Muscle of leg (tissue), 3 donors: ENCODE measurements at regions not wholly inside any gene's neighbourhood (a gene's known extent, or its start where the extent isn't known, plus 50 kb on each side); places are given as distances from the start of the nearest gene placed in this dataset.

Source experiments
- DNase-seq: peaks from one replicate; pipeline ENCODE4 v3.0.0; 2013
- H3K27ac ChIP-seq: one replicate; pipeline ENCODE4 v1.5.1; 2013; ENCODE audit warnings: mild to moderate bottlenecking, low read length, control low read depth
- H3K27me3 ChIP-seq: one replicate; pipeline ENCODE4 v1.6.1; 2013; ENCODE audit warnings: low read length; ENCODE audit not compliant: control insufficient read depth, insufficient read depth
- H3K36me3 ChIP-seq: one replicate; pipeline ENCODE4 v1.6.1; 2013; ENCODE audit warnings: low read length; ENCODE audit not compliant: control insufficient read depth, insufficient read depth
- H3K4me1 ChIP-seq: one replicate; pipeline ENCODE4 v1.6.1; 2013; ENCODE audit warnings: low read length; ENCODE audit not compliant: control insufficient read depth, insufficient read depth
- H3K4me3 ChIP-seq: one replicate; pipeline ENCODE4 v1.5.1; 2013; ENCODE audit warnings: low read length, control low read depth
- H3K9me3 ChIP-seq: replicated peaks from 2 replicates; pipeline ENCODE4 v1.6.1; 2013; ENCODE audit warnings: low read depth, low read length; ENCODE audit not compliant: control insufficient read depth
- WGBS: methylation state at CpG from one replicate; pipeline ENCODE4 v1.1.5; 2013; ENCODE audit warnings: missing lambda C conversion rate; ENCODE audit not compliant: insufficient coverage; 5-methylcytosine and 5-hydroxymethylcytosine counted together

- Histone ChIP-seq H3K4me1 (no peaks in the 10 kb centered on the region), H3K9me3 (no peaks in the 10 kb centered on the region), H3K4me3 (no peak overlapping the region), H3K27me3 (no peaks in the 10 kb centered on the region), H3K27ac (no peak overlapping the region), H3K36me3 (no peaks in the 10 kb centered on the region)
- WGBS = no CpG with 5 or more reads among the region's 1 CpG
- no peak for DNase-seq
Observed at GRCh38 chr18:56545464-56545863, 92.9 kb downstream of the TXNL1 start.

GRCh38 chr18:56542476-56542875 is 95.9 kb downstream of the TXNL1 start:
- H3K27ac ChIP-seq = no peak overlapping the region
- H3K4me3 ChIP-seq = no peak overlapping the region
- no peaks in the 10 kb centered on the region for H3K9me3 ChIP-seq
- WGBS = no CpG with 5 or more reads among the region's 2 CpGs
- H3K4me1 ChIP-seq = no peaks in the 10 kb centered on the region
- peak; percentile 47 for DNase-seq
- H3K36me3 ChIP-seq = no peaks in the 10 kb centered on the region
- no peaks in the 10 kb centered on the region for H3K27me3 ChIP-seq

- H3K4me1 ChIP-seq = no peaks in the 10 kb centered on the region
- no peak overlapping the region for H3K27ac ChIP-seq
- WGBS = no CpG with 5 or more reads among the region's 2 CpGs
- no peaks in the 10 kb centered on the region for H3K27me3 ChIP-seq
- no peaks in the 10 kb centered on the region for H3K9me3 ChIP-seq
- H3K4me3 ChIP-seq = no peak overlapping the region
- DNase-seq = peak; percentile 30
- no peaks in the 10 kb centered on the region for H3K36me3 ChIP-seq
Observed at GRCh38 chr18:56541793-56542192, 96.6 kb downstream of the TXNL1 start.

GRCh38 chr18:56541340-56541739 is 97.1 kb downstream of the TXNL1 start:
- WGBS = no CpG with 5 or more reads among the region's 2 CpGs
- DNase-seq = no peak

GRCh38 chr18:56538746-56539145 is 99.6 kb downstream of the TXNL1 start:
- no peaks in the 10 kb centered on the region for H3K36me3 ChIP-seq
- H3K27me3 ChIP-seq = no peaks in the 10 kb centered on the region
- H3K4me1 ChIP-seq = no peaks in the 10 kb centered on the region
- no peak overlapping the region for H3K27ac ChIP-seq
- DNase-seq = no peak
- WGBS = 75% methylated on average over 1 of the region's 2 CpGs
- no peak overlapping the region for H3K4me3 ChIP-seq
- no peaks in the 10 kb centered on the region for H3K9me3 ChIP-seq

More at GRCh38 chr18:56541340-56541739, 97.1 kb downstream of the TXNL1 start:
- no peaks in the 10 kb centered on the region for H3K27me3 ChIP-seq
- H3K36me3 ChIP-seq = no peaks in the 10 kb centered on the region
- no peak overlapping the region for H3K4me3 ChIP-seq
- H3K4me1 ChIP-seq = no peaks in the 10 kb centered on the region
- H3K27ac ChIP-seq = no peak overlapping the region
- no peaks in the 10 kb centered on the region for H3K9me3 ChIP-seq

GRCh38 chr18:56532176-56532840 is 106.1 kb downstream of the TXNL1 start:
- Histone ChIP-seq H3K4me1 (no peaks in the 10 kb centered on the region), H3K27ac (no peak overlapping the region), H3K9me3 (no peaks in the 10 kb centered on the region), H3K27me3 (no peaks in the 10 kb centered on the region), H3K36me3 (no peaks in the 10 kb centered on the region), H3K4me3 (no peak overlapping the region)
- WGBS = no CpG with 5 or more reads among the region's 3 CpGs
- no peak for DNase-seq

- H3K36me3 ChIP-seq = no peaks in the 10 kb centered on the region
- no peaks in the 10 kb centered on the region for H3K4me1 ChIP-seq
- DNase-seq = peak; percentile 13
- H3K4me3 ChIP-seq = no peak overlapping the region
- H3K27ac ChIP-seq = no peak overlapping the region
- WGBS = 100% methylated on average over 1 of the region's 3 CpGs
- no peaks in the 10 kb centered on the region for H3K9me3 ChIP-seq
- no peaks in the 10 kb centered on the region for H3K27me3 ChIP-seq
Observed at GRCh38 chr18:56522816-56523215, 115.6 kb downstream of the TXNL1 start.

- 80% methylated on average over 1 of the region's 3 CpGs for WGBS
- no peak overlapping the region for H3K27ac ChIP-seq
- no peak for DNase-seq
- H3K4me3 ChIP-seq = no peak overlapping the region
- no peaks in the 10 kb centered on the region for H3K9me3 ChIP-seq
- H3K27me3 ChIP-seq = no peaks in the 10 kb centered on the region
- no peaks in the 10 kb centered on the region for H3K4me1 ChIP-seq
- H3K36me3 ChIP-seq = no peaks in the 10 kb centered on the region
Observed at GRCh38 chr18:56521263-56521662, 117.1 kb downstream of the TXNL1 start.

- no peaks in the 10 kb centered on the region for H3K4me1 ChIP-seq
- H3K36me3 ChIP-seq = no peaks in the 10 kb centered on the region
- no peak overlapping the region for H3K4me3 ChIP-seq
- no peaks in the 10 kb centered on the region for H3K27me3 ChIP-seq
- 94% methylated on average over 3 of the region's 9 CpGs for WGBS
- no peak for DNase-seq
- H3K27ac ChIP-seq = no peak overlapping the region
- H3K9me3 ChIP-seq = no peaks in the 10 kb centered on the region
Observed at GRCh38 chr18:56517761-56518160, 120.6 kb downstream of the TXNL1 start.

- WGBS = 34% methylated on average over 3 of the region's 4 CpGs
- no peaks in the 10 kb centered on the region for H3K4me1 ChIP-seq
- DNase-seq = peak; percentile 74
- H3K9me3 ChIP-seq = no peaks in the 10 kb centered on the region
- H3K4me3 ChIP-seq = no peak overlapping the region
- H3K27me3 ChIP-seq = no peaks in the 10 kb centered on the region
- no peaks in the 10 kb centered on the region for H3K36me3 ChIP-seq
- no peak overlapping the region for H3K27ac ChIP-seq
Observed at GRCh38 chr18:56517196-56517595, 121.2 kb downstream of the TXNL1 start.

GRCh38 chr18:56516789-56517188 is 121.6 kb downstream of the TXNL1 start:
- Histone ChIP-seq H3K27me3 (no peaks in the 10 kb centered on the region), H3K27ac (no peak overlapping the region), H3K4me3 (no peak overlapping the region), H3K4me1 (no peaks in the 10 kb centered on the region), H3K36me3 (no peaks in the 10 kb centered on the region), H3K9me3 (no peaks in the 10 kb centered on the region)
- 50% methylated on average over 3 of the region's 4 CpGs for WGBS
- peak; percentile 88 for DNase-seq
